ENCODE measurements at regions not wholly inside any gene's neighbourhood (a gene's known extent, or its start where the extent isn't known, plus 50 kb on each side); places are given as distances from the start of the nearest gene placed in this dataset.

GRCh38 chr21:26280148-26280547 lies 109.6 kb upstream of the APP start:
- TF ChIP-seq GABPA (IDR thresholded peaks at IDR 0.05; ENCODE audit: low read depth) (no peak), SPI1 (IDR thresholded peaks at IDR 0.05; ENCODE audit: borderline replicate concordance, low read depth) (no peak), CTCF (IDR thresholded peaks at IDR 0.05; ENCODE audit: insufficient read depth, low read length) (no peak), REST (IDR thresholded peaks at IDR 0.05; ENCODE audit: insufficient replicate concordance, low read depth) (no peak), POLR2AphosphoS5 (IDR thresholded peaks at IDR 0.05; ENCODE audit: low read depth) (no peak)

Data from HL-60 (cell line).